NT2/D1 (cell line): ENCODE measurements at regions not wholly inside any gene's neighbourhood (a gene's known extent, or its start where the extent isn't known, plus 50 kb on each side); places are given as distances from the start of the nearest gene placed in this dataset.
A peak's percentile ranks its signal among the peaks of the same experiment; 100 is the strongest.
"Not testable (repeated sequence)": the region's sequence is repeated elsewhere in the genome, so short reads cannot be mapped to it uniquely, and the experiment has no call there.

ENCODE experiments used
- DNase-seq: peaks from one replicate; pipeline ENCODE4 v3.0.0-alpha.2; 2011; ENCODE audit warnings: low read depth, low spot score
- H3K27me3 ChIP-seq: 2 replicates; pipeline ENCODE4 v1.6.0; 2011; ENCODE audit warnings: mild to moderate bottlenecking; ENCODE audit not compliant: insufficient read length, insufficient read depth
- H3K36me3 ChIP-seq: 2 replicates; pipeline ENCODE4 v1.6.1; 2011; ENCODE audit warnings: mild to moderate bottlenecking, low read length, mixed read lengths; ENCODE audit not compliant: insufficient read depth, insufficient read length
- H3K4me1 ChIP-seq: 2 replicates; pipeline ENCODE4 v1.5.1; 2011; ENCODE audit not compliant: insufficient read depth, insufficient read length
- H3K4me3 ChIP-seq: 2 replicates; pipeline ENCODE4 v1.5.1; 2011; ENCODE audit warnings: low read depth; ENCODE audit not compliant: insufficient read length
- H3K9ac ChIP-seq: 2 replicates; pipeline ENCODE4 v1.6.0; 2011; ENCODE audit warnings: low read depth; ENCODE audit not compliant: insufficient read length
- H3K9me3 ChIP-seq: 2 replicates; pipeline ENCODE4 v1.5.1; 2011; ENCODE audit warnings: mild to moderate bottlenecking, low read length; ENCODE audit not compliant: insufficient read depth

GRCh38 chr2:131309833-131310232, 54.1 kb downstream of the RAB6D start:
- not testable (repeated sequence) for H3K27me3 ChIP-seq, H3K4me3 ChIP-seq, H3K9me3 ChIP-seq, DNase-seq, H3K9ac ChIP-seq, H3K4me1 ChIP-seq, H3K36me3 ChIP-seq

GRCh38 chr2:131300153-131300552, 63.8 kb downstream of the RAB6D start:
- not testable (repeated sequence) for H3K9me3 ChIP-seq, H3K9ac ChIP-seq, H3K4me1 ChIP-seq, H3K36me3 ChIP-seq, H3K4me3 ChIP-seq, H3K27me3 ChIP-seq
- peak; percentile 2 for DNase-seq

- DNase-seq, H3K36me3 ChIP-seq, H3K9me3 ChIP-seq, H3K27me3 ChIP-seq, H3K9ac ChIP-seq, H3K4me1 ChIP-seq, H3K4me3 ChIP-seq: not testable (repeated sequence)
Observed at GRCh38 chr2:131277857-131278256, 68.5 kb downstream of the POTEE start.

GRCh38 chr2:131277289-131277688, 68.0 kb downstream of the POTEE start:
- H3K9ac ChIP-seq, H3K4me1 ChIP-seq, H3K27me3 ChIP-seq, H3K4me3 ChIP-seq, H3K9me3 ChIP-seq, DNase-seq, H3K36me3 ChIP-seq: not testable (repeated sequence)

GRCh38 chr2:131272019-131272418, 62.7 kb downstream of the POTEE start:
- not testable (repeated sequence) for H3K4me1 ChIP-seq, H3K27me3 ChIP-seq, DNase-seq, H3K4me3 ChIP-seq, H3K9ac ChIP-seq, H3K36me3 ChIP-seq, H3K9me3 ChIP-seq

- DNase-seq, H3K4me3 ChIP-seq, H3K9ac ChIP-seq, H3K27me3 ChIP-seq, H3K4me1 ChIP-seq, H3K36me3 ChIP-seq, H3K9me3 ChIP-seq: not testable (repeated sequence)
Observed at GRCh38 chr2:131264034-131264433, 54.7 kb downstream of the POTEE start.
